GM19328 (cell line): ENCODE measurements at regions not wholly inside any gene's neighbourhood (a gene's known extent, or its start where the extent isn't known, plus 50 kb on each side); places are given as distances from the start of the nearest gene placed in this dataset.

ENCODE experiments used
- ATAC-seq: cut with Tn5 transposase; IDR thresholded peaks from one replicate; pipeline ENCODE4 v1.9.1; 2021; ENCODE audit warnings: mild to moderate bottlenecking, moderate library complexity; ENCODE audit not compliant: unreplicated experiment

DNA sequence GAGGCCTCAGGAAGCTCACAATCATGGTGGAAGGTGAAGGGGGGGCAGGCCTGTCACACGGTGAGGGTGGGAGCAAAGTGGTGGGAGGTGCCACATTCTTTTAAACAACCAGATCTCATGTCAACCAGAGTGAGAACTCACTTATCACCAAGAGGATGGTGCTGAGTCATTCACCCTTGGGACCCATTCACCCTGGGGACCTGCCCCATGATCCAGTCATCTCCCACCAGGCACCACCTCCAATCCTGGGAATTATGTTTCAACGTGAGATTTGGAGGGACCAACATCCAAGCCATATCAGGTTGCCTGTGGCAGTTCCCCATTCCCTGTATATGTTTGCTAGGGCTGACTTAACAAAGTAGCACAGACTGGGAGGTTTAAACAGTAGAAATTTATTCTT lies 318.4 kb upstream of the CLNK start:
- ATAC-seq, result no peak

DNA sequence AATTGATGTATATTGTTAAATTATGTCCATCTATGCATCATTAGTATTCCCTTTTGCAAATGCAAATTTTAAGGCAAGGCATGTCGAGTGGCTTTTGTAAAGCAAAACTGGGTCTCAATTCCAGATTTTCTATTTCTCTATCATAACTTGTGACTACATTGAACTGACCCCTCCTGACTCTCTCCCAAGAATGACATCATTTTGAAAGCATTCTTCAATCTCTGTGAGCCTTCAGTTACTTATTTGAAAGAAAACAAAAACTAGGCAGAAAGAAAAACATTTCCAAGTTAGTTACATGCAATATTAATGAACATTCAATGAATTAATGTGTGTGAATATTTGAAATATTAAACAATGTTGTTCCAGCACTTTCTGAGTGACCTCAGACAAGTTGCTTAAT lies 314.3 kb upstream of the CLNK start:
- ATAC-seq, result no peak

GRCh38 chr4:10984815-10985214 lies 300.2 kb upstream of the CLNK start:
- ATAC-seq, result no peak

- ATAC-seq, result no peak
These were observed 299.5 kb upstream of the CLNK start for GRCh38 chr4:10983885-10984640.

DNA sequence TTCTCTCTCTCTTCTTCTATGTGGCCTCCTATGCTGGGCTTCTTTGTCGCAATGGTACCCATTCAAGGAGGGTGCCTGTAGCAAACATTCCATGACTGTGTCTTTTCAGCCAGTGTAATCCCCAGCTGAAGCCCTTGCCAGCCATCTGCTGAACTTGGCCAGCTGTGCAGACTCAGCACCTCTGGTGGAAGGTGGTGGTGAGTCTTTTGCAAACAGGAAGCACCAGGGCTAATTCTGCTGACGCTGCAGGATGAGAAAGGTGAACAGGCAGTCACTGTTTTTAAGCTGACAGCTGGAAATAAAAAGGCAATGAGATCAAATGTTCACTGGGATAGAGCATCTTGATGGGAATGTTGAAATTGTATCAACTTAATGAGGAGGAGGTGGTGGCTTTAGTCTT lies 298.7 kb upstream of the CLNK start:
- no peak for ATAC-seq

DNA sequence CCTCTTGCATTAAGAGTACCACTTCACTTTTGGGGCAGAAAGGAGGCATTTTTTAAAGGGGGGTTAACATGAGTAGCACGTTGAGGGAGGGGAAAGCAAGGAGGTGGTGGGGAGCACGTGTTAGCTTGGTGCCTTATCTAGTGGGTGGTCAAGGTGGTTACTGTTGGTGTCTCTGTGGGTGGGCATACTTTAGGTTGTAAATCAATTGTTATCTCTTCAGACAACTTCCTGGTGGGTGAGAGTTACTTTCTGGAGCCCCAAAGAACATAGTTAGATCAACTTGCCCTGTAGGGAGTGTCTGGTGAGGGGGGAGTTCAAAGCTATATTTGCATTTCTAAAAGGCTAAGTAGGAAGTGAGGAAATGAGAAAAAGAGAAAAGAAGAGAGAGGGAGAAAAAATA lies 297.7 kb upstream of the CLNK start:
- no peak for ATAC-seq

DNA sequence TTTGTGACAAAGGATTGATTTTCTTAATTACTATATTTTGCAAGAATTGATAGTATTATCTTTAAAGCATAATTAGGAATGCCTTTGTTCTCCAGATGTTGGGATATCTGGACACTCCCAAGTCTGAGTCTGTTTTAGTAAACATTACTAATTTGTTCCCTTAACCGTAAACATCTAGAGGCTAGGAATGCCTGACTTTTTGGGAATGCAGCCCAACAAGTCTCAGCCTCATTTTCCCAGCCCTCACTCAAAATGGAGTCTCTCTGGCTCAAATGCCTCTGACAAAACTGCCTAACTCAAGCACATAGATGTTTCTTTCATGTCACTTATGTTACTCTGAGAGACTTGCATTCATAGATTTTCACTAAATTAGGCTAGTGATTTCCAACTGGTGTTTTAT lies 297.0 kb upstream of the CLNK start:
- ATAC-seq, result no peak

DNA sequence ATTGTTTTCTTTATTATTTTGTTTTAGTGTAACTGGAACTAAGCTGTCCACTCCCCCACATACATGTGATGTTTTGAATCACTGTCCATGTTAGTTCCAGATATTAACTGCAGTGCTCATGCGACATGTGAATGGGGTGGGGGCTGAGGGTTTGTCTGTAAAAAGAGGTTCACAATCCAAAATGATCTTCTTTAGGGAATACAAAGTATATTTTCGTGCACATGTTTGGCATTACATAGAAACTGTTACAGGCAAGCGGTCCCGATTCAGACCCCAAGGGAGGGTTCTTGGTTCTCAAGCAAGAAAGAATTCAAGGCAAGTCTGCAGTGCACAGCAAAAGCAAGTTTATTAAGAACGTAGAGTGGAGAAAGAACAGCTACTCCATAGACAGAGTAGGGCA lies 296.5 kb upstream of the CLNK start:
- no peak for ATAC-seq

GRCh38 chr4:10979032-10979431 lies 294.5 kb upstream of the CLNK start:
- ATAC-seq, result no peak

DNA sequence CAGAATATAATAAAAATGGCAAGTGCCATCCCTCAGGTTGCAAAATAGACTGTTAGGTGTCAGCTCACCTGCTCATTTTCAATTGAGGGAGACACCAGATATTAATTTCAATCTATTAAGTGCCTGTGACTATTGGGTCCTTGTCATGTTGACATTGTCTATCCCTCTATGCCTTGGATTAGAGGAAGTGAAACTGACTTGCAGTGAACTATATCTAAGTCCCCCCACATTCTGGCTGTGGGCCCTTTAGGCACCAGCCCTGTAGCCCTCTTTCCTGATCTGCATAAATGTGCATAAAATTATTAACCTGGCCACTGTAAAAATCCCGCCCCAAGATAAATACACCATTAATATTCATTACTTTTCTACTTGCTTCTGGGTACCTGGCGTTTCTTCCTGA lies 293.0 kb upstream of the CLNK start:
- ATAC-seq, result peak; percentile 77

DNA sequence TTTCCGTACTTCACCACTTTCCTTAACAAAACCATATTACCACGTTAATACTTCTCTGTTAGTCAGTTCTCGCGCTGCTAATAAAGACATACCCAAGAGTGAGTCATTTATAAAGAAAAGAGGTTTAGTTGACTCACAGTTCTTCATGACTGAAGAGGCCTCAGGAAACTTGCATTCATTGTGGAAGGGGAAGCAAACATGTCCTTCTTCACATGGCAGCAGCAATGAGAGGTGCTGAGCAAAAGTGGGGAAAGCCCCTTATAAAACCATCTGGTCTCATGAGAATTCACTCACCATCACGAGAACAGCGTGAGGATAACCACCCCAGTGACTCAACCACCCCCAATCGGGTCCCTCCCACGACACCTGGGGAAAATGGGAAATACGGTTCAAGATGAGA lies 289.8 kb upstream of the CLNK start:
- no peak for ATAC-seq

- ATAC-seq, result no peak
These were observed 289.1 kb upstream of the CLNK start for GRCh38 chr4:10973686-10974085.

- no peak for ATAC-seq
These were observed 287.3 kb upstream of the CLNK start for GRCh38 chr4:10971800-10972401.

DNA sequence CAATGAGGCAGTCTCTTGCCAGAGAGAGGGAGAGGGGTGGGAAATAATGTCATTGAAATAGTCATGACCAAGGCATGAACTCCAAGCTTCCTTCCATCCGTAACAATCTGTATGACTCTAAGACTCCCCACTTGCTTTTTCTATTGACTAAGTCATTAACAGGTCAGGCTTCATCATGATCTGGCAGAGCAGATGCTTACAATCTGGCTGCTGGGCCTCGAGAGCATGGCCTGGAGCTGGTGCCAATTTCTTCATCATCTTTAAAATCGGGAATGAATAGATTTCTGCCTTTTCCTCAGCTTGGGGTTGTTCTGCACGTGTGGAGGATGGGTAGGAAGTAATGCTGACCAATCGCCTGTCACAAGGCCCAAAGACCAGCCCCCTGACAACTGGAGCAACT lies 280.6 kb upstream of the CLNK start:
- no peak for ATAC-seq

DNA sequence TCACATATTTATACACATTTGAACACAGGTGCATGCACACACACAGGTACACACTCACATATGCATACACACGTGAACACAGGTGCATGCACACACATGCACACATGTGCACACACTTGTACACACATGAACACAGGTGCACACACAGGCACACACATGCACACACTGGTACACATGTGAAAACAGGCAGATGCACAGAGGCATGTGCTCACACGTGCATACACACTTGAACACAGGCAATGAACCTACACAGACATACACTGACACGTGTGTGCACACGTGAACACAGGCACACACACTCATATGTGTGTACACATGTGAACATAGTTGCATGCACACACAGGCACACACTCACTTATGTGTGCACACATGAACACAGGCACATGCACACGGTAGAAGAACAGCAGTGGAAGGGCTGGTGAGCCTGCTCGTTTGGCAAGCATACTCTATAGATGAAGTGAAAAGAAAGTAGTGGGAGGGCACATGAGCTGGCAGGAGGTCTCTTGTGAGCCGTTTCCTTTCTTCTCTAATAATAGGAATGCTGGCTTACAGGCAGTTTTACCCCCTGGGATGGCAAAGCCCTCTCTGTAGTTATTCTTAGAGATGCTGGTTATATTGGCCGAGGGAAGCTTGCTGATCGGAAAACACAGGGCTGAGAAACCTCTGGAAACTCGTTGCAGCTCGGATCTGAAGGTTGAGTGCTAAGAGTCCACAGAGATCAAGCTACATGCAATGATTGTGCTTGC lies 279.6 kb upstream of the CLNK start:
- no peak for ATAC-seq

- ATAC-seq, result no peak
These were observed 278.7 kb upstream of the CLNK start for GRCh38 chr4:10963241-10963640.

GRCh38 chr4:10962246-10962645 lies 277.7 kb upstream of the CLNK start:
- no peak for ATAC-seq

DNA sequence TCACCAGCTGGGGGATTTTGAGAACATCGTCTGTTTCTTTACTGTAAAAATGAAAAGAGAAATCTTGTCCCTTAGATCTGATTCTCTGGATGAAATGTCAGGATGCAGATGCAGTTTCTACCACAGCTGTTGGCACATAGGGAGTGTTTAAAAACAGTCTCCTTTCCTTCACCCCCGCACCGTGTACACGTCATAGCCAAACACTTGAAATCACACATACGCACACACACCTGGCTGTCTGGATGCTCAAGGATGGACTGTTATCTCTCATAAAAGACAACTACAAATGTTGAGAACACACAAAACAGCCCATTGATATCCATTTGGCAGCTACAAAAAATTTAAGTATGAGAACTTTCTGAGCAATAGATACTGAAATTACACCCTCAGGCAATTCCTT lies 275.8 kb upstream of the CLNK start:
- no peak for ATAC-seq

DNA sequence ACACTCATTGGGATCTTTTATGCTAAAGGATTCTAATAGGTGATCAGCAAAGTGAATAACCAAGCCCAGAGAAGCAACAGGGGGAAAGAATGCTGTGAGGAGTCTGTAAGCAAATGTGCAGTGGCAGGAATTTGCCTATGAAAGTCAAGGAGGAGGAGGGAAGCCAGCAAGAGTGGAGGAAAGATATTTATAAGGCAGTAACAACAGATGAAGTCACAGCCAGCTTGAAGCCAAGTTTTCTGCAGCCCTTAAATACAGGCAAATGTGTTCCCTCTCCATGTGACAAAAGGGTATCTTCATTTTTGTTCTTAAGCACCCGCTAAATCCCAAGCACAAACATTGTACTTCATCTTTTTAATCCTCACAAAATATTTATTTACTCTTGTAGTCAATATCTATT lies 275.0 kb upstream of the CLNK start:
- no peak for ATAC-seq

DNA sequence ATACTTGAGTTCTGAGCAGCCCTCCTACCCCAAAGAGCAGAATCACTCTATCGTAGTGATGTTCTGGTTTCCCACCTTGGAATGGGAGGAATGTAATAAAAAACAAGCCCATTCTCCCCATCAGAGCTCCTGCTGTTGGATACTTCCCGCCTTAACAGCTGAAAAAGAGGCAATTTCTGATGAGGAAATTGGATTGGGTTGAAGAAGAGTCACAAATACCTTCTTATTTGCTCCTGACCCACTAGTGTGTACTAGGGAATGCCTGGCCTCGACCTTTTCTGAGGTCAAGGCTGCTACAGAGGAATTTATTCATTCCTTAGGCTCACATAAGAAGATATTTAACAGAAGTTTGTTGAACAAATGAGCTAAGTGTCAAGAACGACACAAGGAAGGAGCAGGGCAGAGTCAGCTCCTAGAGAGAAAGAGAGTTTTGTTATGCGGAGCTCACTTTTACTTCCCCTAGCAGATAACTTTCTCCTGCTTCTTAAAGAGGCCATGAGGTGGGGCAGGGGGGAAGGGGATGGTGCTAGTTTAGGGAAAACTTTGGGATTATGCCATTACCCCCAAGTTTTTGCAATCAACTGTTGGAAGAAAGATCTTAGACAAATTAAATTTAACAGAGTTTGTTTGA lies 273.8 kb upstream of the CLNK start:
- no peak for ATAC-seq

GRCh38 chr4:10951306-10951705 lies 266.7 kb upstream of the CLNK start:
- ATAC-seq, result no peak
